Endodermal cell (in vitro differentiated cells): ENCODE measurements at regions not wholly inside any gene's neighbourhood (a gene's known extent, or its start where the extent isn't known, plus 50 kb on each side); places are given as distances from the start of the nearest gene placed in this dataset.
"Not testable (repeated sequence)": the region's sequence is repeated elsewhere in the genome, so short reads cannot be mapped to it uniquely, and the experiment has no call there.

Experiments used
- DNase-seq: peaks from one replicate; pipeline ENCODE4 v3.0.0-alpha.2; 2017
- H3K27ac ChIP-seq: 2 replicates; pipeline ENCODE4 v1.5.1; 2013; ENCODE audit warnings: mild to moderate bottlenecking, low read depth, low read length, moderate library complexity
- H3K27me3 ChIP-seq: 2 replicates; pipeline ENCODE4 v1.6.1; 2013; ENCODE audit warnings: mild to moderate bottlenecking, low read length, moderate library complexity; ENCODE audit not compliant: insufficient read depth, control insufficient read depth, poor library complexity, severe bottlenecking
- H3K36me3 ChIP-seq: 2 replicates; pipeline ENCODE4 v1.7.0; 2013; ENCODE audit warnings: mild to moderate bottlenecking, low read length, moderate library complexity; ENCODE audit not compliant: control insufficient read depth, insufficient read depth
- H3K4me1 ChIP-seq: one replicate; pipeline ENCODE4 v1.7.0; 2013; ENCODE audit warnings: low read length; ENCODE audit not compliant: control insufficient read depth, insufficient read depth
- H3K4me3 ChIP-seq: 2 replicates; pipeline ENCODE4 v1.5.1; 2013; ENCODE audit warnings: mild to moderate bottlenecking, low read length, moderate library complexity
- H3K9ac ChIP-seq: 2 replicates; pipeline ENCODE4 v1.6.1; 2013; ENCODE audit warnings: mild to moderate bottlenecking, low read length, moderate library complexity; ENCODE audit not compliant: poor library complexity, severe bottlenecking; ENCODE audit errors: extremely low read depth
- H3K9me3 ChIP-seq: 2 replicates; pipeline ENCODE4 v1.6.1; 2013; ENCODE audit warnings: mild to moderate bottlenecking, low read length, moderate library complexity; ENCODE audit not compliant: control insufficient read depth
- H3K27ac Mint-ChIP-seq: 2 replicates; pipeline ENCODE4 v1.8.0; 2020; ENCODE audit warnings: mixed read lengths
- H3K27me3 Mint-ChIP-seq: 2 replicates; pipeline ENCODE4 v1.8.0; 2021; ENCODE audit warnings: mild to moderate bottlenecking, mixed read lengths; ENCODE audit not compliant: insufficient read depth
- H3K36me3 Mint-ChIP-seq: 2 replicates; pipeline ENCODE4 v1.8.0; 2020; ENCODE audit warnings: low read depth, mixed read lengths
- H3K4me1 Mint-ChIP-seq: 2 replicates; pipeline ENCODE4 v1.8.0; 2020; ENCODE audit warnings: mixed read lengths
- H3K4me3 Mint-ChIP-seq: 2 replicates; pipeline ENCODE4 v1.8.0; 2020; ENCODE audit warnings: mild to moderate bottlenecking, moderate library complexity, mixed read lengths
- H3K9me3 Mint-ChIP-seq: 2 replicates; pipeline ENCODE4 v1.8.0; 2020; ENCODE audit warnings: mild to moderate bottlenecking, mixed read lengths
- WGBS, 2 experiments: methylation state at CpG; one replicate each; pipeline versions ENCODE4 v1.1.5 to v1.1.7; 2013; ENCODE audit warnings: missing lambda C conversion rate in 2 of 2, mixed read lengths in 1 of 2; ENCODE audit not compliant: insufficient coverage in 1 of 2, insufficient read length in 1 of 2; 5-methylcytosine and 5-hydroxymethylcytosine counted together
- TF ChIP-seq, protein P1 (sequence below): fragments of 200-600 bp; sonication (generic); conservative IDR thresholded peaks from 2 replicates; pipeline ENCODE4 v1.5.0; 2021; ENCODE audit warnings: antibody characterized with exemption, mild to moderate bottlenecking

DNA sequence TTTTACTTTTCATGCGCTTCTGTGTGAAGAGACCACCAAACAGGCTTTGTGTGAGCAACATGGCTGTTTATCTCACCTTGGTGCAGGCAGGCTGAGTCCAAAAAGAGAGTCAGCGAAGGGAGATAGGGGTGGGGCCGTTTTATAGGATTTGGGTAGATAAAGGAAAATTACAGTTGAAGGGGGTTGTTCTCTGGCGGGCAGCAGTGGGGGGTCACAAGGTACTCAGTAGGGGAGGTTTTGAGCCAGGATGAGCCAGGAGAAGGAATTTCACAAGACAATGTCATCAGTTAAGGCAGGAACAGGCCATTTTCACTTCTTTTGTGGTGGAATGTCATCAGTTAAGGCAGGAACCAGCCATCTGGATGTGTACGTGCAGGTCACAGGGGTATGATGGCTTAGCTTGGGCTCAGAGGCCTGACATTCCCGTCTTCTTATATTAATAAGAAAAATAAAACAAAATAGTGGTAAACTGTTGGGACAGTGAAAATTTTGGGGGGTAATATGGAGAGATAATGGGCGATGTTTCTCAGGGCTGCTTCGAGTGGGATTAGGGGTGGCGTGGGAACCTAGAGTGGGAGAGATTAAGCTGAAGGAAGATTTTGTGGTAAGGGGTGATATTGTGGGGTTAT is 670.0 kb downstream of the SUCLG1 start:
- 31 to 53% methylated on average over 7 of the region's 9 CpGs for WGBS, 2 experiments
- Mint-ChIP-seq H3K4me1 (peaks cover 46% of the 10 kb centered on the region), H3K27ac (peak overlapping the region; percentile 98), H3K4me3 (peak overlapping the region; percentile 33)
- peak; percentile 89 for DNase-seq
- H3K9ac ChIP-seq, result peak overlapping the region; percentile 38
- H3K36me3 ChIP-seq, H3K27me3 ChIP-seq, H3K9me3 Mint-ChIP-seq, H3K27ac ChIP-seq, H3K27me3 Mint-ChIP-seq, H3K36me3 Mint-ChIP-seq: not testable (repeated sequence)
- H3K4me3 ChIP-seq, result peak overlapping the region; percentile 38
- H3K9me3 ChIP-seq, result peaks cover 11% of the 10 kb centered on the region
- peaks cover 16% of the 10 kb centered on the region for H3K4me1 ChIP-seq

DNA sequence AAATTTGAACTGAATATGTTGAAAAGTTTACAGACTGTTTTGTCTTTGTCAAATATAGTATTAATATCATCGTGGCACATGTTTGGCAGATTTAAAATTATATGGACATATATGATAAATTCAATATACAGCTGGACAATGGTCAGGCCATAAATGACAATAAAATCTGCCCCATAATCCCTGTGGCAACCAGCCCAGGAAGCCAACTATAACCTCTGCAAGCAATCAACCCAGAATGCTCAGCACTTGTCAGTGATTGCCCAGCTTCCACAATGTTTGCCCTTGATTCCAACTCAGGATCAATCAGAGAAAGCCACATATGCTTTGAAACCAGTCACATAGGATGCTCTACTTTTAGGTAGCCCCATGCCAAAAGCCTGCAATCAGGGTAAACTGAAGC is 671.9 kb downstream of the SUCLG1 start:
- no peaks in the 10 kb centered on the region for H3K36me3 Mint-ChIP-seq
- no peaks in the 10 kb centered on the region for H3K9me3 Mint-ChIP-seq
- H3K9me3 ChIP-seq, result no peaks in the 10 kb centered on the region
- H3K4me1 Mint-ChIP-seq, result peaks cover 46% of the 10 kb centered on the region
- TF ChIP-seq, protein P1, sequence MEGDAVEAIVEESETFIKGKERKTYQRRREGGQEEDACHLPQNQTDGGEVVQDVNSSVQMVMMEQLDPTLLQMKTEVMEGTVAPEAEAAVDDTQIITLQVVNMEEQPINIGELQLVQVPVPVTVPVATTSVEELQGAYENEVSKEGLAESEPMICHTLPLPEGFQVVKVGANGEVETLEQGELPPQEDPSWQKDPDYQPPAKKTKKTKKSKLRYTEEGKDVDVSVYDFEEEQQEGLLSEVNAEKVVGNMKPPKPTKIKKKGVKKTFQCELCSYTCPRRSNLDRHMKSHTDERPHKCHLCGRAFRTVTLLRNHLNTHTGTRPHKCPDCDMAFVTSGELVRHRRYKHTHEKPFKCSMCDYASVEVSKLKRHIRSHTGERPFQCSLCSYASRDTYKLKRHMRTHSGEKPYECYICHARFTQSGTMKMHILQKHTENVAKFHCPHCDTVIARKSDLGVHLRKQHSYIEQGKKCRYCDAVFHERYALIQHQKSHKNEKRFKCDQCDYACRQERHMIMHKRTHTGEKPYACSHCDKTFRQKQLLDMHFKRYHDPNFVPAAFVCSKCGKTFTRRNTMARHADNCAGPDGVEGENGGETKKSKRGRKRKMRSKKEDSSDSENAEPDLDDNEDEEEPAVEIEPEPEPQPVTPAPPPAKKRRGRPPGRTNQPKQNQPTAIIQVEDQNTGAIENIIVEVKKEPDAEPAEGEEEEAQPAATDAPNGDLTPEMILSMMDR, result no peak
- H3K27ac ChIP-seq, result no peak overlapping the region
- H3K4me1 ChIP-seq, result peaks cover 16% of the 10 kb centered on the region
- H3K4me3 Mint-ChIP-seq, result no peak overlapping the region
- no peaks in the 10 kb centered on the region for H3K27me3 Mint-ChIP-seq
- DNase-seq, result no peak
- H3K36me3 ChIP-seq, result no peaks in the 10 kb centered on the region
- peak overlapping the region; percentile 53 for H3K27ac Mint-ChIP-seq
- no peak overlapping the region for H3K9ac ChIP-seq
- WGBS, 2 experiments, result no CpG with 5 or more reads among the region's 1 CpG
- no peaks in the 10 kb centered on the region for H3K27me3 ChIP-seq
- H3K4me3 ChIP-seq, result no peak overlapping the region

DNA sequence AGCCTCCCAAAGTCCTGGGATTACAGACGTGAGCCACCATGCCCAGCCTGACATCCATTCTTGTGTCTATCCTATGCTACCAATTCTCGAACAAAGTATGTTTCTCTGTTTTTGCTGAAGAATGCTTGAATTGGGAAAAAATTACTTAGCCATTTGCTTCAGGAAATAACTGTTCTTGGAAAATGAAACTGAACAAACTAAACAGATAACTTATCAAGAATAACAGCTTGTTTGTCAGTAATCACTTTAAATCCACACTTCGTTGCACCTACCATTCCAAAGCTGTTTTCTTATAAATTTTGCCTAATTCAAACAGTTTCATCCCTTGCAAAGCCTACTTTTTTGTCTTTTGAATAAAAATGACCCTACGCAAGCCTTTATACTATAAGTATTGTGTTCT is 672.9 kb downstream of the SUCLG1 start:
- H3K27ac Mint-ChIP-seq, result no peak overlapping the region
- TF ChIP-seq, protein P1, result no peak
- H3K9ac ChIP-seq, result no peak overlapping the region
- peaks cover 51% of the 10 kb centered on the region for H3K4me1 Mint-ChIP-seq
- 87 to 100% methylated on average over 2 to 4 of the region's 4 CpGs for WGBS, 2 experiments
- peaks cover 16% of the 10 kb centered on the region for H3K4me1 ChIP-seq
- no peak overlapping the region for H3K27ac ChIP-seq
- H3K4me3 Mint-ChIP-seq, result no peak overlapping the region
- H3K4me3 ChIP-seq, result no peak overlapping the region
- no peaks in the 10 kb centered on the region for H3K27me3 Mint-ChIP-seq
- no peak for DNase-seq
- H3K9me3 Mint-ChIP-seq, result no peaks in the 10 kb centered on the region
- H3K36me3 ChIP-seq, result no peaks in the 10 kb centered on the region
- H3K27me3 ChIP-seq, result no peaks in the 10 kb centered on the region
- no peaks in the 10 kb centered on the region for H3K36me3 Mint-ChIP-seq
- no peaks in the 10 kb centered on the region for H3K9me3 ChIP-seq

DNA sequence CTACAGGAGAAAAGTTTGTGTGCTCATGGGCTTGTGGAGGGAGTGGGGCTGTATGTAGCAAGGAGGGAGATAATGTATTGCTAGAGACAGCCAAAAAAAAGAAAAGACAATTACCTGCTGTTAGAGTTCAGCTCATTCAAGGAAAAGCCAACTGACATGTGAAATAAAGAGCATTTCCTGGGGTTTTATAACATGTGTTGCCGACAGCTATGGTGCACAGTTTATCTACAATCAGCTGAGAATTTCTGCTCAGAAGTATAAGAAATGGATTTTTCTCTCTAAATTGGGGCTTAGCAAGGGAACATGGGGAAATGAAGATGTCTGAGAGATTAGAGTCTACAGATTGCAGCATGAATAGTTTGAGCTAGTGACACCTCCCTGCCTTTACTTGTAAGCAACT is 674.1 kb downstream of the SUCLG1 start:
- TF ChIP-seq, protein P1, result no peak
- H3K4me1 ChIP-seq, result peaks cover 16% of the 10 kb centered on the region
- 80 to 83% methylated on average over 1 of the region's 1 CpG for WGBS, 2 experiments
- no peak overlapping the region for H3K27ac ChIP-seq
- no peak for DNase-seq
- Mint-ChIP-seq H3K4me1 (peaks cover 49% of the 10 kb centered on the region), H3K4me3 (no peak overlapping the region), H3K9me3 (no peaks in the 10 kb centered on the region), H3K27ac (peak overlapping the region; percentile 12), H3K36me3 (no peaks in the 10 kb centered on the region), H3K27me3 (no peaks in the 10 kb centered on the region)
- no peaks in the 10 kb centered on the region for H3K36me3 ChIP-seq
- no peaks in the 10 kb centered on the region for H3K9me3 ChIP-seq
- H3K9ac ChIP-seq, result no peak overlapping the region
- no peaks in the 10 kb centered on the region for H3K27me3 ChIP-seq
- H3K4me3 ChIP-seq, result no peak overlapping the region
